Endothelial cell of umbilical vein (primary cell): ENCODE measurements at regions not wholly inside any gene's neighbourhood (a gene's known extent, or its start where the extent isn't known, plus 50 kb on each side); places are given as distances from the start of the nearest gene placed in this dataset.
"Not testable (repeated sequence)": the region's sequence is repeated elsewhere in the genome, so short reads cannot be mapped to it uniquely, and the experiment has no call there.

ENCODE experiments used
- BruUV-seq: library from RNA; stranded (reverse); fragments of 400-500 nt; replicated peaks from 2 replicates; lab custom pipeline; 2021; lab: Mats Ljungman, UMichigan
- CTCF ChIA-PET: fragments of 300-600, 350-600 bp; sonication (Branson Sonifier 250); formaldehyde crosslinking; loops from one replicate; lab custom pipeline; 2021; ENCODE audit warnings: antibody characterized with exemption, inconsistent platforms; lab: Charles Lee
- POLR2A ChIA-PET: fragments of 300-600, 350-600 bp; sonication (Branson Sonifier 250); formaldehyde crosslinking; loops from one replicate; lab custom pipeline; 2021; ENCODE audit warnings: antibody characterized with exemption, inconsistent platforms; lab: Charles Lee
- DNase-seq: peaks from one replicate; pipeline ENCODE4 v3.0.0-alpha.2; 2011; ENCODE audit warnings: low read depth, low spot score
- FAIRE-seq: peaks from 2 replicates; lab custom pipeline; 2011; peaks lifted over from hg19 to GRCh38; lab: Jason Lieb, UNC
- H2AFZ ChIP-seq: 2 replicates; pipeline ENCODE4 v1.6.0; 2012; ENCODE audit warnings: low read depth, low read length, control low read depth, inconsistent platforms
- H3K27ac ChIP-seq: 2 replicates; pipeline ENCODE4 v1.5.1; 2011; ENCODE audit warnings: low read depth, mild to moderate bottlenecking, control low read depth, low read length, moderate library complexity; ENCODE audit not compliant: insufficient read depth
- H3K27me3 ChIP-seq, 2 experiments: 2 replicates each; pipeline versions ENCODE4 v1.6.0 to v1.6.1; 2011; ENCODE audit warnings: low read length in 2 of 2, mixed read lengths in 1 of 2; ENCODE audit not compliant: control insufficient read depth in 2 of 2, insufficient read depth in 2 of 2
- H3K36me3 ChIP-seq, 2 experiments: 2 replicates in 1 of 2; 3 replicates in 1 of 2; pipeline ENCODE4 v1.5.1; 2011; ENCODE audit warnings: low read length in 2 of 2, mild to moderate bottlenecking in 1 of 2, moderate library complexity in 1 of 2; ENCODE audit not compliant: control insufficient read depth in 2 of 2, insufficient read depth in 2 of 2; ENCODE audit errors: extremely low read depth in 1 of 2
- H3K4me1 ChIP-seq: 3 replicates; pipeline ENCODE4 v1.5.1; 2011; ENCODE audit warnings: mild to moderate bottlenecking, low read length; ENCODE audit not compliant: control insufficient read depth, insufficient read depth; ENCODE audit errors: extremely low read depth
- H3K4me2 ChIP-seq: 2 replicates; pipeline ENCODE4 v1.6.1; 2011; ENCODE audit warnings: low read length, control low read depth, mixed read lengths; ENCODE audit not compliant: insufficient read depth
- H3K4me3 ChIP-seq, 3 experiments: fragments of 200-600 bp in 1 of 3; sonication (generic), shearing (Covaris generic) in 1 of 3; replicated peaks in 1 of 3; 2 replicates each; pipeline ENCODE4 v1.5.1; 2011 to 2016; ENCODE audit warnings: control low read depth in 3 of 3, low read length in 3 of 3, mild to moderate bottlenecking in 2 of 3, inconsistent platforms in 1 of 3, low read depth in 1 of 3, moderate library complexity in 1 of 3; ENCODE audit not compliant: insufficient read depth in 1 of 3
- H3K79me2 ChIP-seq: 2 replicates; pipeline ENCODE4 v1.6.0; 2012; ENCODE audit warnings: low read length, inconsistent platforms; ENCODE audit not compliant: control insufficient read depth, insufficient read depth
- H3K9ac ChIP-seq: replicated peaks from 2 replicates; pipeline ENCODE3; 2011; ENCODE audit warnings: low read length, control low read depth; ENCODE audit not compliant: insufficient read depth; ENCODE audit errors: extremely low read depth
- H3K9me1 ChIP-seq: replicated peaks from 3 replicates; pipeline ENCODE4 v1.6.0; 2011; ENCODE audit warnings: mild to moderate bottlenecking, low read length; ENCODE audit not compliant: control insufficient read depth, insufficient read depth; ENCODE audit errors: extremely low read depth
- H3K9me3 ChIP-seq: replicated peaks from 2 replicates; pipeline ENCODE4 v1.5.1; 2012; ENCODE audit warnings: low read length, inconsistent platforms; ENCODE audit not compliant: control insufficient read depth, insufficient read depth
- H4K20me1 ChIP-seq: replicated peaks from 2 replicates; pipeline ENCODE3; 2011; ENCODE audit warnings: mild to moderate bottlenecking, low read length; ENCODE audit not compliant: control insufficient read depth, insufficient read depth; ENCODE audit errors: extremely low read depth
- EZH2 ChIP-seq: IDR thresholded peaks from 2 replicates; pipeline ENCODE4 v1.6.1; 2012; ENCODE audit warnings: borderline replicate concordance, low read depth, mild to moderate bottlenecking, moderate library complexity, low read length, inconsistent platforms; ENCODE audit not compliant: severe bottlenecking
- FOS ChIP-seq: IDR thresholded peaks from 2 replicates; pipeline ENCODE4 v1.6.1; 2011; ENCODE audit warnings: mild to moderate bottlenecking, low read length, moderate library complexity, borderline replicate concordance; ENCODE audit not compliant: insufficient read depth
- GATA2 ChIP-seq: IDR thresholded peaks from 2 replicates; pipeline ENCODE4 v1.7.0; 2011; ENCODE audit warnings: low read depth, mild to moderate bottlenecking, moderate library complexity, mixed read lengths, low read length; ENCODE audit not compliant: insufficient read length, insufficient read depth
- JUN ChIP-seq: IDR thresholded peaks from 2 replicates; pipeline ENCODE4 v1.6.1; 2011; ENCODE audit warnings: borderline replicate concordance, low read depth; ENCODE audit not compliant: insufficient read length, insufficient read depth
- MYC ChIP-seq: IDR thresholded peaks from one replicate; pipeline ENCODE4 v1.6.1; 2011; ENCODE audit warnings: mild to moderate bottlenecking, low read depth, low read length
- POLR2A ChIP-seq: IDR thresholded peaks from 2 replicates; pipeline ENCODE4 v1.6.1; 2012; ENCODE audit warnings: low read depth, mild to moderate bottlenecking, control low read depth, low read length
- POLR2AphosphoS5 ChIP-seq: IDR thresholded peaks from 2 replicates; pipeline ENCODE4 v1.6.1; 2012; ENCODE audit warnings: low read depth, mild to moderate bottlenecking, control low read depth, low read length, moderate library complexity; ENCODE audit not compliant: insufficient read depth
- dilution Hi-C: fragments of 300-500 bp; cut with MboI; formaldehyde crosslinking; loops from one replicate; pipeline ENCODE4 v1.15.0; 2019; ENCODE audit warnings: low sequenced_read_pairs; ENCODE audit not compliant: extremely low pct_ligation_motif_present
- intact Hi-C: fragments of 100-400 bp; cut with micrococcal nuclease; formaldehyde crosslinking; loops from one replicate; pipeline ENCODE4 v1.10.0; 2022
- TF ChIP-seq, protein P1 (sequence below), 2 donors: IDR thresholded peaks; 1 replicate in 1 of 2; 2 replicates in 1 of 2; pipeline ENCODE4 v1.5.1; 2011; ENCODE audit warnings: low read length in 2 of 2, mild to moderate bottlenecking in 2 of 2, moderate library complexity in 2 of 2, control low read depth in 1 of 2, inconsistent platforms in 1 of 2, low read depth in 1 of 2; ENCODE audit not compliant: insufficient read depth in 1 of 2; ENCODE audit errors: extremely low read depth in 1 of 2
- TF ChIP-seq, protein P2 (sequence below): IDR thresholded peaks from 2 replicates; pipeline ENCODE4 v1.6.1; 2011; ENCODE audit not compliant: insufficient read depth, insufficient read length

- Histone ChIP-seq H3K4me1 (no peaks in the 10 kb centered on the region), H3K9ac (no peak overlapping the region), H3K4me3 (no peak overlapping the region), H3K79me2 (no peaks in the 10 kb centered on the region), H3K9me3 (no peaks in the 10 kb centered on the region), H2AFZ (no peak overlapping the region), H3K9me1 (no peaks in the 10 kb centered on the region), H3K27ac (no peak overlapping the region), H3K36me3 (no peaks in the 10 kb centered on the region), H3K4me2 (no peak overlapping the region), H3K27me3 (peaks cover 5 to 8% of the 10 kb centered on the region in 2 experiments), H4K20me1 (no peaks in the 10 kb centered on the region)
- ChIA-PET CTCF (no interaction called here), POLR2A (no interaction called here)
- intact Hi-C loops (no loop called here), dilution Hi-C loops (no loop called here)
- DNase-seq (no peak), FAIRE-seq (no peak)
- TF ChIP-seq FOS (no peak), POLR2AphosphoS5 (no peak), POLR2A (no peak), EZH2 (no peak), GATA2 (no peak), MYC (no peak), JUN (no peak)
- TF ChIP-seq, protein P1, sequence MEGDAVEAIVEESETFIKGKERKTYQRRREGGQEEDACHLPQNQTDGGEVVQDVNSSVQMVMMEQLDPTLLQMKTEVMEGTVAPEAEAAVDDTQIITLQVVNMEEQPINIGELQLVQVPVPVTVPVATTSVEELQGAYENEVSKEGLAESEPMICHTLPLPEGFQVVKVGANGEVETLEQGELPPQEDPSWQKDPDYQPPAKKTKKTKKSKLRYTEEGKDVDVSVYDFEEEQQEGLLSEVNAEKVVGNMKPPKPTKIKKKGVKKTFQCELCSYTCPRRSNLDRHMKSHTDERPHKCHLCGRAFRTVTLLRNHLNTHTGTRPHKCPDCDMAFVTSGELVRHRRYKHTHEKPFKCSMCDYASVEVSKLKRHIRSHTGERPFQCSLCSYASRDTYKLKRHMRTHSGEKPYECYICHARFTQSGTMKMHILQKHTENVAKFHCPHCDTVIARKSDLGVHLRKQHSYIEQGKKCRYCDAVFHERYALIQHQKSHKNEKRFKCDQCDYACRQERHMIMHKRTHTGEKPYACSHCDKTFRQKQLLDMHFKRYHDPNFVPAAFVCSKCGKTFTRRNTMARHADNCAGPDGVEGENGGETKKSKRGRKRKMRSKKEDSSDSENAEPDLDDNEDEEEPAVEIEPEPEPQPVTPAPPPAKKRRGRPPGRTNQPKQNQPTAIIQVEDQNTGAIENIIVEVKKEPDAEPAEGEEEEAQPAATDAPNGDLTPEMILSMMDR (IDR thresholded peaks at IDR 0.05; ENCODE audit: extremely low read depth in 1 of 2, insufficient read depth in 1 of 2, low read depth in 1 of 2, low read length in 2 of 2), result no peak
- TF ChIP-seq, protein P2, sequence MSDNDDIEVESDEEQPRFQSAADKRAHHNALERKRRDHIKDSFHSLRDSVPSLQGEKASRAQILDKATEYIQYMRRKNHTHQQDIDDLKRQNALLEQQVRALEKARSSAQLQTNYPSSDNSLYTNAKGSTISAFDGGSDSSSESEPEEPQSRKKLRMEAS, result no peak
- BruUV-seq, result no TSS peak
These were observed 62.0 kb upstream of the ATP2C1 start for GRCh38 chr3:130831719-130832400.

GRCh38 chr3:130832401-130832746, 61.5 kb upstream of the ATP2C1 start:
- BruUV-seq, H3K36me3 ChIP-seq, dilution Hi-C loops, H3K9ac ChIP-seq, H3K4me3 ChIP-seq, H3K79me2 ChIP-seq, POLR2A ChIA-PET, H3K27me3 ChIP-seq, FAIRE-seq, H2AFZ ChIP-seq, CTCF ChIA-PET, H3K9me1 ChIP-seq, H4K20me1 ChIP-seq, H3K27ac ChIP-seq, intact Hi-C loops, H3K4me1 ChIP-seq, H3K4me2 ChIP-seq, DNase-seq, H3K9me3 ChIP-seq: not testable (repeated sequence)
